H1 (cell line): ENCODE measurements at regions not wholly inside any gene's neighbourhood (a gene's known extent, or its start where the extent isn't known, plus 50 kb on each side); places are given as distances from the start of the nearest gene placed in this dataset.

ENCODE experiments used
- CTCF ChIP-seq, 3 experiments: IDR thresholded peaks; 1 replicate in 2 of 3; 2 replicates in 1 of 3; pipeline versions ENCODE4 v1.5.1 to v1.6.1; 2011; ENCODE audit warnings: low read length in 3 of 3, mild to moderate bottlenecking in 3 of 3, inconsistent platforms in 2 of 3, low read depth in 1 of 3, moderate library complexity in 1 of 3; ENCODE audit not compliant: insufficient read depth in 1 of 3; ENCODE audit errors: control extremely low read depth in 1 of 3
- GABPA ChIP-seq: IDR thresholded peaks from 2 replicates; pipeline ENCODE4 v1.6.1; 2011; ENCODE audit warnings: mild to moderate bottlenecking, low read length, moderate library complexity, borderline replicate concordance; ENCODE audit not compliant: insufficient read depth
- HDAC2 ChIP-seq, 2 experiments: fragments of 300-600 bp in 1 of 2; sonication (generic) in 1 of 2; IDR thresholded peaks; 2 replicates each; pipeline ENCODE4 v1.6.1; 2011 to 2012; ENCODE audit warnings: low read depth in 2 of 2, low read length in 2 of 2, mild to moderate bottlenecking in 2 of 2, moderate library complexity in 2 of 2, borderline replicate concordance in 1 of 2, inconsistent platforms in 1 of 2
- MAX ChIP-seq: IDR thresholded peaks from 2 replicates; pipeline ENCODE4 v1.6.1; 2012; ENCODE audit warnings: inconsistent platforms
- POLR2A ChIP-seq, 2 experiments: IDR thresholded peaks; 1 replicate in 1 of 2; 2 replicates in 1 of 2; pipeline ENCODE4 v1.6.1; 2011; ENCODE audit warnings: low read depth in 2 of 2, low read length in 2 of 2, mild to moderate bottlenecking in 2 of 2; ENCODE audit errors: control extremely low read depth in 1 of 2
- POLR2AphosphoS5 ChIP-seq: IDR thresholded peaks from 2 replicates; pipeline ENCODE4 v1.6.1; 2011; ENCODE audit warnings: low read depth, low read length
- ZNF274 ChIP-seq: IDR thresholded peaks from 2 replicates; pipeline ENCODE4 v1.7.0; 2012; ENCODE audit warnings: low read length, borderline replicate concordance; ENCODE audit errors: extremely low read depth

GRCh38 chr1:68906431-68906830 lies 409.5 kb upstream of the DEPDC1 start:
- TF ChIP-seq CTCF (IDR thresholded peaks at IDR 0.05; ENCODE audit: control extremely low read depth in 1 of 3, insufficient read depth in 1 of 3, low read depth in 1 of 3, low read length in 3 of 3) = no peak
- no peak for TF ChIP-seq MAX
- TF ChIP-seq POLR2A (IDR thresholded peaks at IDR 0.05; ENCODE audit: control extremely low read depth in 1 of 2, low read depth in 2 of 2, low read length in 2 of 2) = no peak
- no peak for TF ChIP-seq ZNF274
- no peak for TF ChIP-seq HDAC2 (IDR thresholded peaks at IDR 0.05; ENCODE audit: borderline replicate concordance in 1 of 2, low read depth in 2 of 2, low read length in 2 of 2)
- no peak for TF ChIP-seq GABPA
- TF ChIP-seq POLR2AphosphoS5 = no peak
